LoVo (cell line): ENCODE measurements at regions not wholly inside any gene's neighbourhood (a gene's known extent, or its start where the extent isn't known, plus 50 kb on each side); places are given as distances from the start of the nearest gene placed in this dataset.

Experiments
- DNase-seq: peaks from one replicate; pipeline ENCODE4 v3.0.0-alpha.2; 2016; ENCODE audit warnings: low spot score

DNA sequence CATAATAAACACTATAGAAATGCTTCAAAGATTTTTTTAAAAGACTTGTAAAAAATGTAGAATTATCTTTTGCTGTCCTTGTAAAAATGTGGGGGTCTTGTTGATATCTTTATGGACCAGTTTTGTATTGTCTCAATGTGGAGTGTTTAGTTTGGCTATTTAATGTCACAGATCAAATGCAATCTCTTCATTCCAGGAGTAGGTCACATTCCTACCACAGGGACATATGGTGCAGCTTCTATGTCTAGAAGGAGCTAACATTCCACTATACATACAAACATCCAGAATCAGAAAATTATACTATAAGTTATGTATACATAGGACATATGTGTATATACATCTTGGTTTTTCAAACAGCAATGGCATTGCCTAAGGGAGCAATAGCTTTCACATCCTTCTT is 345.7 kb downstream of the BMP4 start:
- DNase-seq, result no peak

DNA sequence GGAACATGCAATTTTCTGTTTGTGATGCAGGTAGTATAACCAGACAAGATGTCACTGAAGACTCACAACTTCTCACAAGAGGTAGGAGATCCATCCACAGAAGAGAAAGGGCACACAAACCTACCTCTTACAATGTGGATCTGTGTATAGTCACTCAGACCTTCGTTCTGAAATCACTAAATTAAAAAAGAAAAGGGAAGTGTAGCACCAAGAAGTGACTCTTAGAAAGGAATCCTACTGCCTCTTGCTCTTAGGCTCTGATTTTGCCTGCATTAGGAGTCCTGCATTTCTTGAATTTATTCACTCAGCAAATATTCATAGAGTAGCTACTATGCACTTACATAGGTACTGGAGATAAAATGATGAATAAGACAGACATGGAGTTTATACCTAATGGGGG is 347.6 kb downstream of the BMP4 start:
- no peak for DNase-seq

DNA sequence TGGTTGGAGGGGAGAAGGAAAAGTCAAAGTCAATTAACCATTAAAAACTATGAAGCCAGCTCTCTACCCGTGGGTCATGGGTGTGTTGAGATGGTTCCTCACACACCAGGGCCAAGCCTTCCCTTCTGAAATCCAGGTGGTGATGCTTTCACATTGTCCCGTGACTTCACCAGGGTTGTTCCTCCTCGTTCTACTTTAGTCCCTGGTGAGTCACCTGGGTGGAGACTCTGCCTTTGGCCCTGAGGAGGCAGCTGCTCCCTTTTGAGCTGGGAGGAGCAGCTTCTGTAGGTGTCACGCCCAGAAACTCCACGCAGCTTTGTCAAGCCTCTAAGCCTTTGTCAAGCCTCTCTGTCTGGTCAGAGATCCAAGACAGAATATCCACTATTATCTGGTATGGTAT is 348.3 kb downstream of the BMP4 start:
- peak; percentile 94 for DNase-seq

DNA sequence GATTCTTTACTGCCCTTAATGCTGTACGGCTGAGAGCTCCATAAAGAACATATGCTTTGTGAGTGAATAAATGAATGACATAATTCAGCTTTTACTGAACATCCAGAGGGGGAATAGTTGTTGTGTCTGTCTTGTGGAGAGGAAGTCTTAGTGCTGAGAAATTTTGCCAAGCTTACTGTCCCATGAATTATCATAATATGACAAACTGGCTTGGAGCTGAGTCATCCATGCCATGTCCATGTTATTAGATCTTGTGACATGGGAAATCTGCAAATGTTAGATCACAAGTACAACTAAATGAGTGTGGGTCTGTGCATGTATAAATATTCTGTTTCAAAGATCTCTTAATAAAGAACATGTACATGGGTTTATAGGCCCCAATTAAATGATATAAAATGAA is 350.4 kb downstream of the BMP4 start:
- no peak for DNase-seq

DNA sequence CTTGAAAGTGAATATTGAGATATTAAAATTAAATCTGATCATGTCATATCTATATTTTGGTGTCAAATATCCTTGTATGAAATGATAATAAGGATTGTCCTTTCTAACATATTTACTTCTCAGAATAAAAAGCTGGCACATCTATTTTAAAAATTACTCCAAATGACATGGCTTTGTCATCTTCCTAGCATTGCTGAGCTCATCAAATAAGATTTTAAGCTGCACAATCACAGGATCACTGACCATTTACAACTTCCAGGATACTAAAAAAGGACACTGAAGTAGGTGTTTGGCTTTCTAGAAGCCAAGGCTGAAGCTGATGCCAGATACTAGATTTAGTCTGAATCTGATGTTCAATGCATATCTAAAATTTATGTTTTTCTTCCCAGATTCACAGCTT is 351.1 kb downstream of the BMP4 start:
- DNase-seq, result no peak

DNA sequence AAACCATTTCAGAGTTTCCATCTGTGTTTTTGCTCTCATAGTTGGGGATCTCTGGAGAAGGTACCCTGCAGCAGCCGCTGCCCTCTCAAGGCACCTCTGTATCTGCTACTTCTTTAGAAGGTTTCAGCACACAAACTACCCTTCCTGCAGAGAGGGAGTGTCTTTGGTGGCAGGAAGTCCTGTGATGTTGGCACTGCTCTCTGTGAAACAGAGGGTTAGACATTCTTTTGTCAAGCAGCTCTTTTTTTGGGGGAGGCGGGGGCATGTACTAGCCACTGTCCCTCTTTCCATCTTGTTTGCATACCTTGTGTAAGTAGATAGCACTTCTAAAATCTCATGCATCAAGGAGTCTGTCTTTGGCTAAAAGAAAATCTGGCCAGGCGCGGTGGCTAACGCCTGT is 352.6 kb downstream of the BMP4 start:
- DNase-seq, result no peak

DNA sequence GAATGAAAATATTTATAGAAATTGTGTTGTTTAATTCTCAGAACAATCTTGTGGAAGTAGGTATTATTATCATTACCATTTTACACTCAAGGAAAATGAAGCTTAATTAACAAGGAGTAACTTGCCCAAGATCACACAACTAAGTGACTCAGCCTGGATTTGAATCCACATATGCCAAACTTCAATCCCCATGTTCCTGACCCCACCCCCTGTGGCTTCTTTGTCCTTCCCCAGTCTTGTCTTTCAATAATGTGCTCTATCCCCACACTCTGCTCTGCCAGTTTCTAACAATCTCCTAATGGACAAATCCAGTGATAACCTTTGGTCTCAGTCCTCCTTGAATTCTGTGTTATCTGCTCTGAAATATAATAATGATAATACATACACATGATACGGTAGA is 355.2 kb downstream of the BMP4 start:
- DNase-seq, result no peak

DNA sequence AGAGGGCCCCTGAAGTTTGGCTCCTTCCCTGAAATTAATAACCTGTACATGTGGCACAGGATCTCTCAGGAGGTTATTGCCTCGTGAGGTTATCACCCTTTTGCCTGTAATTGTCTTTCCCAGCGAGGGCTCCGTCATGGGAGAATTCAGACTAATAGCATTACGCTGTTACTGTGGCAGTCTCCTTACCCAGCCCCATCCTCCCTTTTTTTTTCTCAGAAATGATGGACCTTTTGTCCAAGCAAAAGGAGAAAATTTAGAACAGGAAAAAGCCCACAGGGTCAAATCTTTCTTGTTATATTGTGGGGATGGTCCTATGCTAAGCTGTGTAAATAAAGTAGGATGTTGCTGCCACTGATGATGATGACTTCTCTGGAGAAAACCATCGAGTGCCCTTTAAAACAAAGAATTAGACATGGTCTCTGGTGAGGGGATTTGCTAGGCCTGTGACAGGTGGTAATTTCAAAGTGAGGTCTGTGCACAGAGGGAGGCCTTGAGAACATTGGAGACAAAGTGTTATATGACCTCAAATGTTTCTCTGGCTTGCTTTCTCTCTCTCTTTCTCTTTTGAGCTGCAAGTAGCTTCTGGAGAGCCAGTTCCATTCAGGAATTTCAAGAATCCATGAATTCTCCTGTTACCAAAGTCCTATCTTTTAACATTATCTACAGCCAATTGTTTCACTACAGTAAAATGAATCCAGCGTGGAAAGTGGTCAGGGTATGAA is 357.2 kb downstream of the BMP4 start:
- DNase-seq, result no peak

DNA sequence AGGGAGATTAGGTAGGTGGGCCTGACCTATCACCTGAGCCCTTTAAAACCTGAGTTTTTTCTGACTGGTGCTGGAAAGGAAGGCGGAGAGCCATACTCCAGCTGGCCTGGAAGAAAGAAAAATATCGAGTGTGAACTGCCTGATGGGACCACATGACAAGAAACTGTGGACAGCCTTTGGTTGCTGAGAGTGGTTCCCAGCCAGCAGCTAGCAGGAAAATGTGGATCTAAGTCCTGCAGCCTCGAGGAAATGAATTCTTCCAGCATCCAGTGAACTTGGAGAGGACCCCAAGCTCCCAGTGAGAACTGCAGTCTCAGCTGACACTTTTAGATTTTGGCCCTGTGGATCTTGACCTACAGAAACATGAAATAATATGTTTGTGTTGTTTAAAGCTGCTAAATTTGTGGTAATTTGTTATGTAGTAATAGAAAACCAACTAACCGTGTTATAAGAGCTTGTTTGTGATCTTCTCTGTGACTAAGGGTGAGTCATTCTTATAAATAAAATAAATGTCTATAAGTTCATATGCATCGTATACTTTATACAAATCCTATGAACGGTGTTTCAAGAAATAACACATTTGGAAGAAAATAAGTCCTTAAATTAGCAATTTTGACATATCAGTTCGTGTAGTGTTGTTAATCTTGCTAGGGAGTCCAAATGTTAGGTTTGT is 359.6 kb downstream of the BMP4 start:
- peak; percentile 17 for DNase-seq

DNA sequence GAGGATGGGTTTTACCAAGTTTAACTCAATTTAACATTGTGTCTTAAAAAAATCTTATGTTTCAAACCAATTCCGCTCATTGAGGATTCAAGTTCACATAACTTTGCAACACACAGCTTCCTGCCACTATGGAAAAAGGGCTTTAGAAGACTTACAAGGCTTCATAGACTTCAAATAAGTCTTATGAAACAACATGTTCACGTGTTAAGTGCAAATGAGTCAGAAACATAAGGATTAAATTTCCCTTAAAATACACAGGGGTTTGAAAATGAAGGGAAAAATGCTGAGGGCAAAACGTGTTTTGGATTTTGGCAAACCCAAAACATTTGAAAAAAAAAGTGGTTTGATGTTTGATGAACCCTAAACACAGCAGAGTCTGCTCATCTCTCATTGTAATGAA is 364.8 kb downstream of the BMP4 start:
- no peak for DNase-seq

DNA sequence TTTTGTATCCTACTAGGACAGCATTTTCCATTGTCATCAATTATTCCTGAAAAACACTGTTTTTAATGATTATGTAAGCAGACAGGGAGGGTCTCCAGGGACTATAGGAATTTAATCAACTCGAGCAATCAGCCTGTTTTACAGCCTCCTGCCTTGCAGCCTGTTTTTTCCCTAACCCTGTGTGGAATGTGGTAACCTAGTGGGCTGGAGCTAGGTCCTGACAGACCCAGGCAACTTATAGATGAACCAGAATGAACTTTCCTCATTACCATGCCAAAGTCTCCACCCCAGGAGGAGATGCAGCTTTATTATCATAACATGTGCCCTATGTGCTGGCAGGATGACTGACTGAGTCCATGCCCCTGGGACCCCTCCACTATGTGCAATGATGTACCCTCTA is 375.1 kb downstream of the BMP4 start:
- DNase-seq, result no peak

DNA sequence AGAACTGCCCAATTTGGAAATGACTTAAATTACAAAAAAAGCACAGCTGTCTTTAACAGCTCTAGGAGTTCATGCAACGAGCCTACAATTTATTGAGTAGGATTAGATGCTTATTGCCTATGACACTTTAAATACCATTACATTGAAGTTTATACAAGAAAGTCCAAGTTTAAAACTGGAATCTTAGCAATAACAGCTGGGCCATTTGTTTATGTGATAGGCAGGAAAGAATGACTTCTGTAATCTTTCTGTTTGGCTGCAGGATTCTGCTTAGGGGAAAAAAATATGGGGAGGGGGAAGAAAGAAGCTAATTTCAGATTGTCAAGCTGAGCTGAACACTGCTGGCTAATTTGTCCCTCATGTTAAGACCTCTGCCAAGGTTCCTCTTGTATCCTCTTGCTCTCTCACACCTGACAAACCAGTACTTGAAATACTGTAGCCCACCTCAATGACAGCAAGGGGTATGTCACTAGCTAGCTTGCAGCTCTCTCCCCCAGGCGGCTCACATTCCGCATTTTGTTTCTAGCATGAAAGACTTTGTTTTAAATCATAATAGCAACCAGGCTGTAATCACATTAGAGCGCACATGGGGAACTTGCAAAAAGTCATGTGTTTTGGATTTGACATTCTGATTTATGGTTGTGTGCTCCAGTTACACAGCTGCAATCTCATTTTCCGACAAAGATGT is 384.8 kb downstream of the BMP4 start:
- no peak for DNase-seq

DNA sequence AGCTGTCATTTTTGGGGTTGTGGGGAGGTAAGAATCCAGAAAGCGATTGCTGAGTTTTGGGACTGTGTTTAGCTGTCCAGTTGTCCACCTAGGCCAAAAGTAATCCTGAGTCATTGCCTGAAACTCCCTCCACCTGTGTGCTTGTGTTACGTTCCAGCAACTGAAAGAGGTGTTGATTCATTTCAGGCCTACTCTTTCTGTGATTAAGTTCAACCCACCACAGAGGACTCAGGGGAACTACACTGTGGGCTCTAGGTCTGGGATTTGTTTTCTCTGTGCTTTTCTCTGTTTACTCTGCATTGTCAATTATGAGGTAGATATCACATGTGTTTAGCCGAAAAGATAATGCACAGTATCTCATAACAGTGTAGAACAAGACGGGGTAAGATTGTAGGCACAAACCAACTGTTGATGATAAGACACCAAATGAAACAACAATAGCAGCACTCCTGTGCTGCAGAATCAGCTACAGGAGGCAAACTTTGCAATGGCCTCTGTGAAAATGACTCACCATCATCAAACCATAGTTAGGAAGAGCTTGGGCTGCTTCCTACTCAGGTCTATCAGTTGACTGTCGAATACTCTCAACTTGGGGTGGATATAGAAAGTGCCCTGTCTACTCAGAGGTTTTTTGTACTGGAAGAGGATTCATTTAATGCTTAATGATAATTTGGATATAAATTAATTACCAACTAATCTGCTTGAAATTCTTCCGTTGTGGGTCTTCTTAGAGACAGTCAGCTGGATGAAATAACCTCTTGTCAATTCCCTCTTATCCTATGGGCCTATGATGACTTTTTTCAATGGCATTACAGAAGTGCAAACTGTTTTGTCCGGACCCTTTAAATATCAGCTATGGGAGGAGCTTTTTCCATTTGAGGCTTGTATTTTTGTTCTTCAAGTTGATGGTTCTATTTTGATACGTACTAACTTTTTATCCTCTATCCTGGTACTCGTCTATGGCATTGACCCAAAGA is 385.9 kb downstream of the BMP4 start:
- DNase-seq, result no peak

DNA sequence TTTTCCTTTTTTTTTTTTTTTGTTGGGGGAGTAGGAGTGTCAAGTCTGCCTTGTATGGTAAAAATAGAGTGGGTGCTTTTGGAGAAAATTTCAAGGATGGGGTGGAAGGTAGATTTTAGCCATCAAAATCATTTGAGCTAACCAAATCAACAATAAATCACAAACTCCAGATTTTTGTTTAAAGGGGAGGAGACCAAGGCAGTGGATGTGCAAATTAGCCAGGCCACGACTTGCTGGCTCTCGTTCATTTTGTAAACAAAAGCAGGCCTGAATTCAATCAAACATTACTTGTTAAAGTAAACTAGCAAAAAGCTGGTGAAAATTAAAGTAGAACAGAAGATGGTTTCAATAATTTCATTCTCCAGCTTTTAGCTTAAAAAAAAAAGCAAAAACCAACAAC is 387.2 kb downstream of the BMP4 start:
- no peak for DNase-seq

DNA sequence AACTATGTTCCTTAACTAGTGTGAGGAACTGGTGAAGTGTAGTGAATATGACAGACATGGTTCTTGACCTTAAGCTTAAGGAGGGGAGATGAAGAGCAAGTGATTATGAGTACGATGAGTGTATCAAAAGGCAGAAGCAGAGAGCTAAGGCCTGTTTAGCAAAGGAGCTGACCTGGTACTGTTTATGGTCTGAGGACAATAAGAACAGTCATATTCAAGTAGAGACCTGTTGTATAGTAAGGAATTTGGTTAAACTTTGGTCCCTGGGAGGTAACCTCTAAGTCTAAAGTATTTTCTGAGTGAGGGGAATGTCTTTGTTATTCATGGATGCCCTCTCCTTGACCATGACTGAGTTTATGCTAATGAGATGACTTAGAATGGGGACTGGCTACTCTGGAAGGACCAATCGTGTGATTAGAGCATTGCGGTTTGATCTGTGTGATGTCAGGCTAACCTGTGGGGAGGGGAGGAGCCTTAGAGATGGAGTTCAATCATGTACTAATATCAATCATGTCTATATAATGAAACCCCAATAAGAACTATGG is 389.3 kb downstream of the BMP4 start:
- no peak for DNase-seq

DNA sequence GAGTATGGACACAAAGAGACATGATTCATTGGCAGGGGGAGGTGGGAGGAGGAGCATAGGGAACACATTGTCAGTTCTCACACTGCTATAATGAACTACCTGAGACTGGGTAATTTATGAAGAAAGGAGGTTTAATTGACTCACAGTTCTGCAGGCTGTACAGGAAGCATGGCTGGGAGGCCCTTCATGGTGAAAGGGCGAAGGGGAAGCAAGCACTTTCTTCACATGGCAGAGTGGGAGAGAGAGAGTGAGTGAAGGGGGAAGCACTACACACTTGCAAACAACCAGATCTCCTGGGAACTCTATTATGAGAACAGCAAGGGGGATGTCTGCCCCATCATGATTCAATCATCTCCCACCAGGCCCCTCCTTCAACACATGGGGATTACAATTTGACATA is 391.8 kb downstream of the BMP4 start:
- no peak for DNase-seq

DNA sequence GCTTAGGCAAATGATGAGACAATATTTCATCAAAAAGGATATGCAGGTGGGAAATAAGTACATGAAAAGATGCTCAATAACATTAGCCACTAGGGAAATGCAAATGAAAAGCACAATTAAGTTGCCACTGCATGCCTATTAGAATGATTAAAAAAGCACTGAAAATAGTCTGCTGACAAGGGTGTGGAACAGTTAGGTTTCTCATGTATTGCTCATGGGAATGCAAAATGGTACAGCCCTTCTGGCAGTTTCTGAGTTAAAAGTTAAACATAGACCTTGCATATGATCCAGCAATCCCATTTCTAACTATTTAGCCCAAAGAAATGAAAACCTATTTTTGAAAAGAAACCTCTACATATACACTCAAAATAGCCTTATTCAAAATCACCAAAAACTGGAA is 393.0 kb downstream of the BMP4 start:
- no peak for DNase-seq

DNA sequence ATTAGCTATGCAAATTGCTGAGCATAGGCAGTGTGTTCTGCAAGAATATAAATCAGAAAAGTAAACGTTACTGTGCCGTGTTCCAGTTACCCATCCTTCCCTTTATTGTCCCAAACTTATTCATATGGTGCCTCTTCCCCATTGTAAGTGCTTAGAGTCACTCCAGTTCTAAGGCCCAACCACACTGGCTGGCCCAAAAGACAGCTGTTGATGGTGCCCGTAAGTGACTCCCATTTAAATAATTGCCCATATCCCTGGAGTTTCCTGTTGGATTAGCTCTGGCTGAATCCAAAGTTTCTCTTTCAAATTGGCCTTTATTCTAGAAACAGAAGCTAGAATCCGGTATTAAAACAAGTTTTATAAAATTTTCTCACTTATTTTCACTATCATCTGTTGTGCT is 400.1 kb upstream of the DDHD1 start:
- no peak for DNase-seq

DNA sequence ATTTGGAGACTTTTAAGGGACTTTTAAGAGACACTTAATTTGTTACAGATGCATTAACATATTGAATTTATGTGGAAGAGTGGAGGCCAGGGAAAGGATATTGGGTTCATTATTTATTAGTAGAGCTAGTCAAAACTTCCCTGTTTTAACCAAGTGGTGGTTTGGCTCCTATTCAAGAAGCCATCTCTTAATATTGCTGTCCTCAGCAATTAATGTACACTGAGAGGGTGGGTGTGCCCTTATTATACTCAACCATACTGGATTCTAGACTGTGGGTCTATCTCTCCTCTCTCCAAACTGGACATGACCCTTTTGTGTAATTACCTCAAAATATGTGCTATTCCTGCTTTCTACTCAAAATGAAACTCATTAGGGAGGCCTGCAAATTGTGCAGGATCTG is 398.7 kb upstream of the DDHD1 start:
- DNase-seq, result no peak

DNA sequence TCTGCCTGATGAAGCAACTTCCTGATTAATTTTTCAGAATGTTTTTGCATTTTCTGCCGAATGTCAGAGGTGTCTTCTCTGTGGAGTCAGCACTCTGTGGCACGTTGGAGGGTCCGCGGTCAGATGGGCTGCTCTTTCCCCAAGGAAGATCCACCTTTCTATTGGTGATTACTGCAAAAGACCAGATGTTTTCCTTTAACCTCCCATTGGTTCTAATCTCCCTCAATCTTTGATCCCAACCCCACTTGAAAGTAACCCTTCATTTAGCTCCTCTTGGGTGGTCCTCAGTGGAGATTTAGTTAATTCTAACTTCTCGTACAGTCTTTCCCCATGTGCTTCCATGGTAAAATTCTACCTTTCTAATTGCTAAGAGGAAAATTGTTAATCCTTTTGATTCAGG is 397.7 kb upstream of the DDHD1 start:
- DNase-seq, result no peak

DNA sequence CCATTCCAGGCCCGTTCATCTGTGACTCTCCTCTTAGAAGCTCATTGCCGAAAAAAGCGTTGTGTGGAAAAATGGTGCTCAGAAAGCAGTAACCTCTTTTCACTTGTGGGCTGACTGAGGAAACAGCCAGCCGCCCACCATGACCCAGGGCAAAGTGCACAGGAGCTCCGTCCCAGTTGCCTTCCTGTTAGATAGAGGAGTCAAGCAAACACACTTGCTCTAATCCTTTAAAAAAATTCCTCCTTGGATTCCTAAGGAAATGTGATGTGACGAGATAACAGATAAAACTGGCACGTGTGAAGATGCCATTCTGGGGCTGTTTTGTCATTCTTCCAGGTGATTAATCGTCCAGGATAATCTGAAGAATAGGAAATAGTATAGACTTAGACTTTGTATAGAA is 396.8 kb upstream of the DDHD1 start:
- no peak for DNase-seq

DNA sequence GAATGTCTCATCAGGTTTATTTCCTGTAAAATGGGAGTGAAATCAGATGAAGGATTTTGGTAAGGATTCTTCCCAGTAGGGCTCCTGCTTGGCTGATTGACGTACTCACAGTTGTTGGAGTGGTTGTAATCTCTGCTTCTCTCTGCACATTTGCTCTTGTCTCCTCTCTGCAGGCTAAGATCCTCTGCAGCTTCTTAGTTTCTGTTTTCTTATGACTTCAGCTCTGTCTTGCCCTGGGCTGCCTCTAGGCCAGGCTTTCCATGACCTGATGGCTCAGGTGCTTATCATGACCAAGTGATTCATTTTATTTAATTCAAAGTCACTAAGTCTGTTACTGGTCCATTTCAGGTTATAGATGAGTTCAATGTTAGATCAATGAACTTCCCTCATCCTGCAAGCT is 394.5 kb upstream of the DDHD1 start:
- no peak for DNase-seq
